MM.1S (cell line): ENCODE measurements at regions not wholly inside any gene's neighbourhood (a gene's known extent, or its start where the extent isn't known, plus 50 kb on each side); places are given as distances from the start of the nearest gene placed in this dataset.

ENCODE experiments used
- DNase-seq: peaks from one replicate; pipeline ENCODE4 v3.0.0-alpha.2; 2015
- H2AFZ ChIP-seq: fragments of 300-600 bp; sonication (generic); 2 replicates; pipeline ENCODE4 v1.6.0; 2016; ENCODE audit warnings: antibody characterized with exemption, low read length
- H3F3A ChIP-seq: fragments of 300-600 bp; sonication (generic); 2 replicates; pipeline ENCODE4 v1.6.1; 2016; ENCODE audit warnings: mild to moderate bottlenecking, antibody characterized with exemption, low read length, moderate library complexity, mixed read lengths; ENCODE audit not compliant: insufficient read depth
- H3K27ac ChIP-seq: fragments of 300-600 bp; sonication (generic); 2 replicates; pipeline ENCODE4 v1.5.1; 2016; ENCODE audit warnings: mild to moderate bottlenecking, low read length
- H3K27me3 ChIP-seq: fragments of 300-600 bp; sonication (generic); replicated peaks from 2 replicates; pipeline ENCODE4 v1.6.0; 2016; ENCODE audit warnings: low read length; ENCODE audit not compliant: insufficient read depth
- H3K36me3 ChIP-seq: fragments of 300-600 bp; sonication (generic); replicated peaks from 2 replicates; pipeline ENCODE4 v1.6.1; 2016; ENCODE audit warnings: mild to moderate bottlenecking, low read length, mixed read lengths; ENCODE audit not compliant: insufficient read depth
- H3K4me1 ChIP-seq: fragments of 300-600 bp; sonication (generic); 2 replicates; pipeline ENCODE4 v1.6.1; 2016; ENCODE audit warnings: low read length, mixed read lengths
- H3K4me2 ChIP-seq: fragments of 300-600 bp; sonication (generic); 2 replicates; pipeline ENCODE4 v1.6.0; 2016; ENCODE audit warnings: low read depth, low read length
- H3K4me3 ChIP-seq: fragments of 300-600 bp; sonication (generic); 2 replicates; pipeline ENCODE4 v1.5.1; 2016; ENCODE audit warnings: low read length, mixed read lengths
- H3K79me2 ChIP-seq: fragments of 300-600 bp; sonication (generic); 2 replicates; pipeline ENCODE4 v1.6.1; 2016; ENCODE audit warnings: mixed run types, low read length, mixed read lengths
- H3K9ac ChIP-seq: fragments of 300-600 bp; sonication (generic); 2 replicates; pipeline ENCODE4 v1.6.1; 2016; ENCODE audit warnings: low read length, mixed read lengths
- H3K9me2 ChIP-seq: fragments of 300-600 bp; sonication (generic); replicated peaks from 2 replicates; pipeline ENCODE4 v1.6.1; 2016; ENCODE audit warnings: mild to moderate bottlenecking, low read length, mixed read lengths; ENCODE audit not compliant: insufficient read depth
- H3K9me3 ChIP-seq: fragments of 300-600 bp; sonication (generic); replicated peaks from 2 replicates; pipeline ENCODE4 v1.6.1; 2016; ENCODE audit warnings: mild to moderate bottlenecking, low read length, mixed read lengths; ENCODE audit not compliant: insufficient read depth
- H4K20me1 ChIP-seq: fragments of 300-600 bp; sonication (generic); 2 replicates; pipeline ENCODE4 v1.6.1; 2016; ENCODE audit warnings: mild to moderate bottlenecking, low read length, moderate library complexity, mixed read lengths; ENCODE audit not compliant: insufficient read depth
- CTCF ChIP-seq: fragments of 300-600 bp; sonication (generic); IDR thresholded peaks from 2 replicates; pipeline ENCODE4 v1.5.1; 2016; ENCODE audit warnings: antibody characterized with exemption, low read length, mixed read lengths
- EZH2 ChIP-seq: fragments of 300-600 bp; sonication (generic); optimal IDR thresholded peaks from 2 replicates; pipeline ENCODE3; 2017; ENCODE audit warnings: low read depth, mild to moderate bottlenecking, antibody characterized with exemption, low read length, mixed read lengths
- EZH2phosphoT487 ChIP-seq: fragments of 300-600 bp; sonication (generic); IDR thresholded peaks from 2 replicates; pipeline ENCODE4 v1.6.1; 2018; ENCODE audit warnings: antibody characterized with exemption, low read length

- TF ChIP-seq CTCF: no peak
- no peak for TF ChIP-seq EZH2phosphoT487
- no peak for TF ChIP-seq EZH2
- Histone ChIP-seq H3K4me3 (no peak overlapping the region), H3K4me2 (no peak overlapping the region), H2AFZ (no peak overlapping the region), H3K4me1 (no peaks in the 10 kb centered on the region), H3K36me3 (no peaks in the 10 kb centered on the region), H3K9ac (no peak overlapping the region), H4K20me1 (no peaks in the 10 kb centered on the region), H3K27me3 (no peaks in the 10 kb centered on the region), H3K79me2 (no peaks in the 10 kb centered on the region), H3K27ac (no peak overlapping the region), H3K9me2 (no peaks in the 10 kb centered on the region), H3K9me3 (no peaks in the 10 kb centered on the region), H3F3A (no peaks in the 10 kb centered on the region)
- no peak for DNase-seq
Measured at GRCh38 chr6:160858886-160859285, 132.7 kb upstream of the MAP3K4 start.

- Histone ChIP-seq H3K27me3 (no peaks in the 10 kb centered on the region), H3K4me3 (no peak overlapping the region), H3K9me2 (no peaks in the 10 kb centered on the region), H4K20me1 (no peaks in the 10 kb centered on the region), H3K4me2 (no peak overlapping the region), H2AFZ (no peak overlapping the region), H3K27ac (no peak overlapping the region), H3K9me3 (no peaks in the 10 kb centered on the region), H3K79me2 (no peaks in the 10 kb centered on the region), H3F3A (no peaks in the 10 kb centered on the region), H3K36me3 (no peaks in the 10 kb centered on the region), H3K4me1 (no peaks in the 10 kb centered on the region), H3K9ac (no peak overlapping the region)
- TF ChIP-seq EZH2phosphoT487 (no peak), CTCF (no peak), EZH2 (no peak)
- DNase-seq: no peak
Measured at GRCh38 chr6:160859822-160860221, 131.7 kb upstream of the MAP3K4 start.

- Histone ChIP-seq H3K36me3 (no peaks in the 10 kb centered on the region), H3K27ac (no peak overlapping the region), H3K79me2 (no peaks in the 10 kb centered on the region), H3K4me2 (no peak overlapping the region), H2AFZ (no peak overlapping the region), H3K4me3 (no peak overlapping the region), H3K9ac (no peak overlapping the region), H4K20me1 (no peaks in the 10 kb centered on the region), H3K27me3 (no peaks in the 10 kb centered on the region), H3K9me3 (no peaks in the 10 kb centered on the region), H3K4me1 (no peaks in the 10 kb centered on the region), H3F3A (no peaks in the 10 kb centered on the region), H3K9me2 (no peaks in the 10 kb centered on the region)
- no peak for DNase-seq
- TF ChIP-seq CTCF: no peak
- no peak for TF ChIP-seq EZH2phosphoT487
- TF ChIP-seq EZH2: no peak
Measured at GRCh38 chr6:160861824-160862223, 129.7 kb upstream of the MAP3K4 start.

DNA sequence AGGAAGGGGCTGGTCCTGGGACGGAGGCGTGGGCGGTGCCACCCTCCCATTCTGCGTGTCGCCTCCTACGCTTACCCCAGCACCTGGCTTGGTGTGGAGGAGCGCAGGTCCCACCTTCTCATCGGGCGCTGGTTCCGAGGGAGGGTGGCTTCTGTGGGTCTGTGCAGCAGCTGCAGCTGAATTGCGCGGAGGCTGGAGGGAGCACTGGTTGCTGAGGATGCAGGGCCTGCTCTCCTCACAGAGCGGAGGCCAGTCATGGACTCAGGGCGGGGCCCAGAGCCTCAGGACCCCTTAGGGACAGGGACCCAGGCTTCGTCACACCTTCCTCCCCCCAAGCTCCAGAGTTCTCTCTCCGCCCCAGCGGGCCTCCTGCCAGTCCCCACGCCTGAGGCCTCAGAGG lies 127.8 kb upstream of the MAP3K4 start:
- no peaks in the 10 kb centered on the region for H4K20me1 ChIP-seq
- no peaks in the 10 kb centered on the region for H3K36me3 ChIP-seq
- no peak overlapping the region for H2AFZ ChIP-seq
- no peaks in the 10 kb centered on the region for H3K9me2 ChIP-seq
- no peaks in the 10 kb centered on the region for H3K4me1 ChIP-seq
- TF ChIP-seq EZH2 (no peak), EZH2phosphoT487 (no peak), CTCF (no peak)
- H3K4me3 ChIP-seq: no peak overlapping the region
- H3K9ac ChIP-seq: no peak overlapping the region
- H3K27ac ChIP-seq: no peak overlapping the region
- DNase-seq: no peak
- no peaks in the 10 kb centered on the region for H3K27me3 ChIP-seq
- no peaks in the 10 kb centered on the region for H3K9me3 ChIP-seq
- no peaks in the 10 kb centered on the region for H3F3A ChIP-seq
- H3K79me2 ChIP-seq: no peaks in the 10 kb centered on the region
- H3K4me2 ChIP-seq: no peak overlapping the region
